M059J (cell line): ENCODE measurements at regions not wholly inside any gene's neighbourhood (a gene's known extent, or its start where the extent isn't known, plus 50 kb on each side); places are given as distances from the start of the nearest gene placed in this dataset.
A peak's percentile ranks its signal among the peaks of the same experiment; 100 is the strongest.

Experiments used
- DNase-seq: peaks from one replicate; pipeline ENCODE4 v3.0.0-alpha.2; 2012; ENCODE audit warnings: low read depth

GRCh38 chr16:14337303-14338191 is 266.4 kb downstream of the MRTFB start:
- no peak for DNase-seq

DNA sequence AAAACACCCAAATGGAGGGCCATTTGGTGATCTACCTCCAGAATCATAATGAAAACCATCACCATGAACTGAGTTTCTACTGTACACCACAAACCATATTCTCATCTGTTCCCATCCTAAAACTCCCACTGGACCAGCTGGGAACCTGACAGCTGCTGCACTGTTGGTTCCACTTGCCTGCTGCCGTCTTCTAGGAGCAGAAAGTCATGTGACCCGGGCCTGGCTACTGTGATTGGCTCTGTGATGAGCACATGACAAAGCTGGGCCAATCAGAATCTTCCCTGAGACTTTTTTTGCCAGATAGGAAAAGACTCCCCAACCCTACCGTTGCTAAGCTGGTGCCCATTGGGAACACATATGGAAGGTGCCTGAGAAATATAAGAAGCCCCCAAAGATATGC is 264.2 kb downstream of the MRTFB start:
- no peak for DNase-seq

DNA sequence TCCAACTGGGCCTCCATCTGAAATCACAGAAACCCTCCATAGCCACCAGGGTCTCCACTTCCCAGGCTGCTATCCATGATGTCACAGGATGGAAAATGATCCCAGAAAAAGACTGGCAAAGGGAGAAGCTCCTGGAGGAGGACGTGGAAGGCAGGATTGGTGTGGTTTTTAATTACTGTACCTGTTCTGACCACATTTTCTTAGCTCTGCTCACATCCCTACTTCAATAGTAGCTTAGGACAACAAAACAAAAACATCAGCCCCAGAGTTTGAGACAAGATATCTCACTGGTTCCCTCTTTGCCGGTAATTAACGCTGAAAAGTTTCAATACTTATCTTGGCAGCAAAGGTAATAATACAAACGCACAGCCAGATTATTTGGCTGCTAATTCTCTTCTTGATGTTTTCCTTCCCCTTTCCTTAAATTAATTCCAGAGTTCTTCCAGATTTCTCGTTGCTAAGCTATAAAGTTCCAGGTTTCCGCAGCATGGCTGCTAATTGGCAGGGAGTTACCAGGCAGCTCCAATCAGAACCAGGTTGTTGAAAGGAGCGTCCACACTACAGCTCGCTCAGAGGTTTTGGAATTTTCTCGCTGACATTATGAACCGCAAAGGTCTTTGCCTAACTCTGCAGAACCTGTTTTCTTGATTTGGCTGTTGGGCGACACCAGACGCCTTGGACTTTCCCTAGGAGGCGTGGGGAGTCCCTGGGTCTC is 263.4 kb downstream of the MRTFB start:
- DNase-seq = peak; percentile 34

DNA sequence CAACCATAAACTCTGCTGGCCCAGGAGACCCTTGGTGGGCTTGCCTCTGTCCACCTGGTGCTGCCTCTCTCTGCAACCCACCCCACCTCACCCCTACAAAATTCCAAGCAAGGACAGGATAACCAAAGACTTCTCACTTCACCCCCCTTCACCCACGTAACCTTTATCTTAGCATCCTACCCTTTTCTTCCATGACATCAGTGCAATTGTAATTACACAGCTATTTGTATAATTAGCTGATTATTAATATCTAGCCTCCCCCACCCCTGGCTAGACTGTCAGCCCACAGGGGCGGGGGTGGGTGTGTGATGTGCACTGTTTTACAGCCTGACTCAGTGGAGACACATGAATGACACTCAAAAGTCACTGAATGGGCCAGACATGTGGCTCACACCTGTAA is 262.2 kb downstream of the MRTFB start:
- DNase-seq = no peak

DNA sequence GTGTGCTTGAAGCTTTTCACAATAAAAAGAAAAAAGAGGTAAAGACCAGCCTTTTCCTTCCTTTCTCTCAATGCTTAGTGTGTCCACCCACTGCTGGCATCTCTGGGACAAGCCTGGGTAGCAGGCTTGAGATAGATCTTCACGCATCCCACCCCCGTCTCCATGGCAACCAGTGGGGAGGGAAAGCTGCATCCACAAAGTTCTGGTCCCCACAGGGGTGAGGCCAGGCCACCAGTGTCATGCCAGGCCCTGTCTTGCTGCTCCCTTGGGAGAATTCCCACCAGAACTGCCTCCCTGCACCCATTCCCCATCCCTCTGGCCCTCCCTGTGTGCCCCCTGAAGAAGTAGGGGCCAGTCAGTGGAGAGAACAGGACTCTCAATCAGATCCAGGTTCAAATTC is 259.9 kb downstream of the MRTFB start:
- no peak for DNase-seq

DNA sequence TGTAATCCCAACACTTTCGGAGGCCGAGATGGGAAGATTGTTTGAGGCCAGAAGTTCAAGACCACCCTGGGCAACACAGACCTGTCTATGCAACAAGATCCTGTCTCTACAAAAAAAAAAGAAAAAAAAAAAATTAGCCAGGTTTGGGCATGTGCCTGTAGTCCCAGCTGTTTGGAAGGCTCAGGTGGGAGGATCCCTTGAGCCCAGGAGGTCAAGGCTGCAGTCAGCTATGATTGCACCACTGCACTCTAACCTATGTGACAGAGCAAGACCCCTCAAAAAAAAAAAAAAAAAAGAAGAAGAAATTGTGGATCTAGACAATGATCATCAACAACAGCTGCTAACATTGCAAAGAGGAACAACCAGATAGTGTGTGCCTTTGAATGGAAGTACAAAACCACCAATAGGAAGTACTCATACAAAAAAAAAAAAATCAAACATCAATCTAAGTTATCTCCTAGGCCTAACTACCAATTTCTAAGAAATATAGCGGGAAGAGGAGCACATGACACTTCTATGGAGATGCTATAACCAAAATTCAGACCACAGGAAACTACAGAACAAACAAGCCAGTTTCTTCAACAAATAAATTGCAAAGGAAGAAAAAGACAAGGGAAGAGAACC is 258.7 kb downstream of the MRTFB start:
- no peak for DNase-seq

GRCh38 chr16:14325502-14326401 is 254.6 kb downstream of the MRTFB start:
- DNase-seq = no peak

DNA sequence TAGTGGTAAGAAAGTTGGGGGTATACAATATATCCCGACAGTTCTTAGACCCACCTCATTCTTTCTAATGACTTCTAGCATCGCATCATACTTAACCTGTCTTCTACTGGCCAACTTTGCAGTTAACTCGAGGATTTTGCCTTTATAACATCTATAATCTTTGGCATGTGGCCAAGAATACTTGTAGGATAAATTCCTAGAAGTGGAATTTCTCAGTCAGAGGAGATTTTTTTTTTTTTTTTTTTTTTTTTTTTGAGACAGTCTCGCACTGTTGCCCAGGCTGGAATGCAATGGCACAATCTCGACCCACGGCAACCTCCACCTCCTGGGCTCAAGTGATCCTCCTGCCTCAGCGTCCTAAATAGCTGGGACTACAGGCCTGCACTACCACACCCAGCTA is 253.5 kb downstream of the MRTFB start:
- DNase-seq = no peak

DNA sequence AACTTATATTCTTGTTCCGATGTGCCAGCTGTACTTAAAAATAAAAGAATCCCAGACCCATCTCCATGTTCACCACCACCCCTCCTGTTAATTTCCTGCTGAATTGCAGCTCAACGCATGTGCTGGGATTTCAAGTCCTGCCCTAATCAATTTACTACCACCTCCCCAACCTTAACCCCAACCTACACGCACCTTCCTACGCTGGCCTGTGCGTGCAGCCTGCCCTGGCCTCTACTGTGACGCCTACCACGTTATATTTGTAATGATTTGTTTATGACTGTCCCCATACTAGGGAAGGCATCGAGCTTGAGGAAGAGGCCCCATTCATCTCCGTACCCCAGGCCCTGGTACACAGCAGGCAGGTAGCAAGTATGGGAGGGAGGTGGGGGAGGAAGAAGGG is 251.1 kb downstream of the MRTFB start:
- DNase-seq = no peak

DNA sequence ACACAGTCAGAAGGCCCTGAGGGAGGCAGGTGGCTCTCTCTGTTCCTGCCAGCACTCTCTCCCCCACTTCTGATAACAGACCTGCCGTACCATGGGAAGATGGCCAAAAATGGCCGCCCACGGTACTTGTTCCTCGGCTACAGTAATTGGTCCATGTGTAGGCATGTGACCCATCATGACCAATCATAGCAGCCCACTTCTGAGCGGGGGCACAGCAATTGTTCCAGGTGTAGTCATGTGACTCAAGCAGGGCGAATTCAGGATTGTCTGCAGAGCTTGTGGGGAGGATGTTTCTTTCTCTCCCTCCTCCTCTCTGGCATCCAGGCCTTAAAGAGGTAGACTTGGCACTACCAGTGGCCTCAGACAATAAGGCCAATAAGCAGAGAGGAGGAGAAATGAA is 250.4 kb downstream of the MRTFB start:
- DNase-seq = no peak

DNA sequence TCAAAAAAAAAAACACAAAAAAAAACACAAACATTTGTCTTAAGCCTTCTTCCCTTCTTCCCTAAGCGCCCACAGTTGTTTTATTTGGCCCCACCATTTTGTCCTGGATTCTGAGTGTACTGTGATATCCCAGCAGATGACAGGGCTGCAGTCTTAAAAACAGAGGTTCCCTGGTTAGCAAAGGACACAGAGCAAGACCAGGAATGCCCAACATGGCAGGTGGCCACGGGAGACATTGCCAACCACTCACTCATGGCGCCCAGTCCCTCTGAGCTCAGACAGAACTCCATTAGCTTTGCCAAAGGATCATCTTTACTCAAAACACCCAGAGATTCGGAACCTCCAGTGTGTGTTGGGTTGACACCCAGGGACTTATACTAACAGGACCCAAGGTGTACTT is 249.3 kb downstream of the MRTFB start:
- DNase-seq = no peak
